IPS-18a (cell line): ENCODE measurements at regions not wholly inside any gene's neighbourhood (a gene's known extent, or its start where the extent isn't known, plus 50 kb on each side); places are given as distances from the start of the nearest gene placed in this dataset.

ENCODE experiments used
- H3K27ac ChIP-seq: one replicate; pipeline ENCODE4 v1.5.1; 2013; ENCODE audit warnings: low read length
- H3K27me3 ChIP-seq: one replicate; pipeline ENCODE4 v1.6.1; 2013; ENCODE audit warnings: mild to moderate bottlenecking, low read length; ENCODE audit not compliant: control insufficient read depth, insufficient read depth
- H3K36me3 ChIP-seq: one replicate; pipeline ENCODE4 v1.6.1; 2013; ENCODE audit warnings: low read depth, low read length; ENCODE audit not compliant: control insufficient read depth
- H3K4me1 ChIP-seq: one replicate; pipeline ENCODE4 v1.6.1; 2013; ENCODE audit warnings: low read depth, low read length; ENCODE audit not compliant: control insufficient read depth
- H3K4me3 ChIP-seq: one replicate; pipeline ENCODE4 v1.5.1; 2013; ENCODE audit warnings: low read length
- H3K9ac ChIP-seq: one replicate; pipeline ENCODE4 v1.6.1; 2013; ENCODE audit warnings: mild to moderate bottlenecking, low read length, moderate library complexity
- H3K9me3 ChIP-seq: one replicate; pipeline ENCODE4 v1.6.1; 2013; ENCODE audit warnings: low read depth, low read length; ENCODE audit not compliant: control insufficient read depth

GRCh38 chr12:5213990-5214389 is 170.3 kb downstream of the KCNA5 start:
- no peak overlapping the region for H3K9ac ChIP-seq
- H3K9me3 ChIP-seq, result no peaks in the 10 kb centered on the region
- no peak overlapping the region for H3K27ac ChIP-seq
- H3K36me3 ChIP-seq, result no peaks in the 10 kb centered on the region
- H3K4me1 ChIP-seq, result no peaks in the 10 kb centered on the region
- H3K4me3 ChIP-seq, result no peak overlapping the region
- H3K27me3 ChIP-seq, result no peaks in the 10 kb centered on the region

GRCh38 chr12:5217936-5218335 is 174.3 kb downstream of the KCNA5 start:
- no peaks in the 10 kb centered on the region for H3K36me3 ChIP-seq
- no peaks in the 10 kb centered on the region for H3K27me3 ChIP-seq
- no peak overlapping the region for H3K27ac ChIP-seq
- no peak overlapping the region for H3K4me3 ChIP-seq
- H3K4me1 ChIP-seq, result peaks cover 21% of the 10 kb centered on the region
- no peaks in the 10 kb centered on the region for H3K9me3 ChIP-seq
- no peak overlapping the region for H3K9ac ChIP-seq

GRCh38 chr12:5220099-5220498 is 176.4 kb downstream of the KCNA5 start:
- Histone ChIP-seq H3K9ac (no peak overlapping the region), H3K36me3 (no peaks in the 10 kb centered on the region), H3K4me3 (no peak overlapping the region), H3K9me3 (no peaks in the 10 kb centered on the region), H3K27ac (no peak overlapping the region), H3K4me1 (peaks cover 21% of the 10 kb centered on the region), H3K27me3 (no peaks in the 10 kb centered on the region)

GRCh38 chr12:5220835-5221234 is 177.2 kb downstream of the KCNA5 start:
- no peak overlapping the region for H3K4me3 ChIP-seq
- H3K27me3 ChIP-seq, result no peaks in the 10 kb centered on the region
- peaks cover 21% of the 10 kb centered on the region for H3K4me1 ChIP-seq
- no peak overlapping the region for H3K27ac ChIP-seq
- no peak overlapping the region for H3K9ac ChIP-seq
- no peaks in the 10 kb centered on the region for H3K9me3 ChIP-seq
- no peaks in the 10 kb centered on the region for H3K36me3 ChIP-seq

GRCh38 chr12:5222011-5222461 is 178.4 kb downstream of the KCNA5 start:
- no peak overlapping the region for H3K27ac ChIP-seq
- no peak overlapping the region for H3K4me3 ChIP-seq
- H3K9me3 ChIP-seq, result no peaks in the 10 kb centered on the region
- no peak overlapping the region for H3K9ac ChIP-seq
- no peaks in the 10 kb centered on the region for H3K36me3 ChIP-seq
- no peaks in the 10 kb centered on the region for H3K27me3 ChIP-seq
- H3K4me1 ChIP-seq, result peaks cover 21% of the 10 kb centered on the region

- Histone ChIP-seq H3K27me3 (no peaks in the 10 kb centered on the region), H3K4me1 (peaks cover 21% of the 10 kb centered on the region), H3K4me3 (no peak overlapping the region), H3K36me3 (no peaks in the 10 kb centered on the region), H3K9ac (no peak overlapping the region), H3K9me3 (no peaks in the 10 kb centered on the region), H3K27ac (no peak overlapping the region)
Observed at GRCh38 chr12:5222729-5223128, 179.1 kb downstream of the KCNA5 start.

GRCh38 chr12:5223881-5224280 is 180.2 kb downstream of the KCNA5 start:
- Histone ChIP-seq H3K4me1 (peaks cover 21% of the 10 kb centered on the region), H3K27me3 (no peaks in the 10 kb centered on the region), H3K9me3 (peaks cover 4% of the 10 kb centered on the region), H3K9ac (no peak overlapping the region), H3K27ac (no peak overlapping the region), H3K4me3 (no peak overlapping the region), H3K36me3 (no peaks in the 10 kb centered on the region)

GRCh38 chr12:5226581-5226980 is 182.9 kb downstream of the KCNA5 start:
- H3K36me3 ChIP-seq, result no peaks in the 10 kb centered on the region
- no peak overlapping the region for H3K27ac ChIP-seq
- no peak overlapping the region for H3K4me3 ChIP-seq
- no peaks in the 10 kb centered on the region for H3K27me3 ChIP-seq
- H3K9ac ChIP-seq, result no peak overlapping the region
- peaks cover 11% of the 10 kb centered on the region for H3K4me1 ChIP-seq
- peaks cover 7% of the 10 kb centered on the region for H3K9me3 ChIP-seq

- H3K4me1 ChIP-seq, result no peaks in the 10 kb centered on the region
- no peak overlapping the region for H3K27ac ChIP-seq
- no peaks in the 10 kb centered on the region for H3K27me3 ChIP-seq
- no peak overlapping the region for H3K4me3 ChIP-seq
- H3K9ac ChIP-seq, result no peak overlapping the region
- H3K36me3 ChIP-seq, result no peaks in the 10 kb centered on the region
- H3K9me3 ChIP-seq, result peaks cover 7% of the 10 kb centered on the region
Observed at GRCh38 chr12:5227708-5228373, 184.2 kb downstream of the KCNA5 start.

- Histone ChIP-seq H3K9ac (no peak overlapping the region), H3K9me3 (peaks cover 7% of the 10 kb centered on the region), H3K36me3 (no peaks in the 10 kb centered on the region), H3K4me1 (no peaks in the 10 kb centered on the region), H3K4me3 (no peak overlapping the region), H3K27ac (no peak overlapping the region), H3K27me3 (no peaks in the 10 kb centered on the region)
Observed at GRCh38 chr12:5230156-5230555, 186.5 kb downstream of the KCNA5 start.

- no peaks in the 10 kb centered on the region for H3K27me3 ChIP-seq
- no peak overlapping the region for H3K27ac ChIP-seq
- no peaks in the 10 kb centered on the region for H3K36me3 ChIP-seq
- H3K9me3 ChIP-seq, result peaks cover 7% of the 10 kb centered on the region
- H3K4me3 ChIP-seq, result no peak overlapping the region
- H3K4me1 ChIP-seq, result no peaks in the 10 kb centered on the region
- no peak overlapping the region for H3K9ac ChIP-seq
Observed at GRCh38 chr12:5230861-5231260, 187.2 kb downstream of the KCNA5 start.

- peaks cover 7% of the 10 kb centered on the region for H3K9me3 ChIP-seq
- no peaks in the 10 kb centered on the region for H3K27me3 ChIP-seq
- H3K36me3 ChIP-seq, result no peaks in the 10 kb centered on the region
- no peak overlapping the region for H3K9ac ChIP-seq
- H3K4me3 ChIP-seq, result no peak overlapping the region
- no peak overlapping the region for H3K27ac ChIP-seq
- no peaks in the 10 kb centered on the region for H3K4me1 ChIP-seq
Observed at GRCh38 chr12:5232291-5232690, 188.6 kb downstream of the KCNA5 start.
